ENCODE measurements at regions not wholly inside any gene's neighbourhood (a gene's known extent, or its start where the extent isn't known, plus 50 kb on each side); places are given as distances from the start of the nearest gene placed in this dataset.

DNA sequence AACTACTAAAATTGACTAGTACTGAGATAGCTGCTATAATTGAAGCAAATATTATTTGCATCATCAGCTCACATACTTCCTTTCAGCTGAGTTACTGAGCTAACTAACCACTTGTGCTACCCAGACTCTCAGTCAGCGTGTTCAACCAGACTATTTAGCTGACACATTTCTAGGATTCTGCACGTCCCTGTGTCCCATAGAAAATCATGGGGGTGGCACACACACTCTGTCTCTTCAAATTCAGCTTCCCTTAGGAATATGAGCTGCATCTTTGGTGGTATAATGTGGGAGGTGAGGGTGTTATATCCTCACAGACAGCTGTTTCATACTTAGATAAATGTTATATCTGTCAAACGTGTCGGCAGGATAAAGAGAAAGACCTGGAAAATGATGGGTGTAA, 424.0 kb downstream of the CDH2 start:
- no peak for DNase-seq (ENCODE audit: low spot score)

DNA sequence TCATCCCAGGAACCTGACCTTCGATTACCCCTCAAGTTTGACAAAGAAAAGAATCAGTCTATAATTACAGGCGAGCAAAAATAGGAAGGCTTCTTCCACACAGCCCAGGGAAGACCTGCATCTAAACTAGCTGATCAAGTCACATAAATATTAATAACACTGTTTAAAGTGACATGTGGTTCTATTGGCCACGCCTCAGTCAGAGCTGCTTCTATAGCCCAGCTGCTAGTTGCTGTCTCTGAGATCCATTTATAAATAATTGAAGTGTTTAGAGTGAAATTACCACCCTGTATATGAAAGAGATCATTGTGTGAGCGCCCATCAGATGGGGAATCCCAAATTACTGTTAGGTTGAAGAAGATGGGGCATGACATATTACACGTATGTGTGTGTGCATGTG, 426.0 kb downstream of the CDH2 start:
- no peak for DNase-seq (ENCODE audit: low spot score)

DNA sequence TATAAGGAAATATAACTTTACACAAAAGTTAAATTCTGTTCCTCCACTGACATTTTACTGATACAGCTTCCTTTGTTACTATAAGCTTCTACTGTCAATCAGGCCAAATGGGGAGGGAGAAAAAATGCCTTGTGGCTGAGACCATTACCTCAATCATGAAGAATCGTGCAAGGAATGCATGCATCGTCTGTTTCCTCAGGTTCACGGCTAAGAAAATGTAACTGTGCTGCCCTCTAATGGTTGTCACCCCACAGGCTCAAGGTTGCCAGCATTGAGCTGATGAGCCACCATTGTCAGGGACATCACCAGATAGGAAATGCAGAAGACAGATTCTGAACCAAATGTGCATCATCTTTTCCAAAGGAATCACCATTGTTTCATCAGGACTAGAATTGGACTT, 426.9 kb downstream of the CDH2 start:
- DNase-seq (ENCODE audit: low spot score) = no peak

DNA sequence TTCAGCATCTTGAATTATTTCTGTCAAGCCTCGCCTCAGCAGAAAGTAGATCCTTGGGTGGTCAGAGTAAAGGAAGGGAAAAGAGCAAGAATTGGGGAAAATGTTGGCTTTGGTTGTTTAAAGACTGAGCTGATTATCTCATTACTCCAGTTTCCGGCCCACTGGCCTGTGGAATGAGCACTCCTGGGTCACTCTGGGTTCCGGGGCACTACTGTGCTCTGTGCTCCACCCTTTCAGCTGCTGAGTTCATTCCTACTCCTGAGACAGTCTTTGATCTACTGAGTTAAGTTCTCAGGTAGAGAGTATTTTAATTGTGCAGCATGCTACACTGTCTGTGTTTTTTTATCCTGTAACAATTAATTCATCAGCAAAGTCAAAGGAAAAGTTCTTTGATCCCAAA, 427.7 kb downstream of the CDH2 start:
- no peak for DNase-seq (ENCODE audit: low spot score)

DNA sequence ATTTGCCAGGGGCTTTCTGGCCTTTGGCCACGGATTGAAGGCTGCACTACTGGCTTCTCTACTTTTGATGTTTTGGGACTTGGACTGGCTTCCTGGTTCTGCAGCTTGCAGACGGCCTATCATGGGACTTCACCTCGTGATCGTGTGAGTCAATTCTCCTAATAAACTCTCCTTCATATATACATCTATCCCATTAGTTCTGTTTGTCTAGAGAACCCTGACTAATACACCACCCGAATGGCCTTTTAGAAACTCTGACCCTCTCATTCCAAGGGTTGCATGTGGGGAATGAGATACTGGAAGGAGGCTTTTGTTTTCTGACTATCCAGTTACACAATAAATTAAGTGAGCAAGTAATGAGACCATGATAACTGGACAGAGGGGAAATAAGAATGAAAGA, 430.7 kb downstream of the CDH2 start:
- no peak for DNase-seq (ENCODE audit: low spot score)

DNA sequence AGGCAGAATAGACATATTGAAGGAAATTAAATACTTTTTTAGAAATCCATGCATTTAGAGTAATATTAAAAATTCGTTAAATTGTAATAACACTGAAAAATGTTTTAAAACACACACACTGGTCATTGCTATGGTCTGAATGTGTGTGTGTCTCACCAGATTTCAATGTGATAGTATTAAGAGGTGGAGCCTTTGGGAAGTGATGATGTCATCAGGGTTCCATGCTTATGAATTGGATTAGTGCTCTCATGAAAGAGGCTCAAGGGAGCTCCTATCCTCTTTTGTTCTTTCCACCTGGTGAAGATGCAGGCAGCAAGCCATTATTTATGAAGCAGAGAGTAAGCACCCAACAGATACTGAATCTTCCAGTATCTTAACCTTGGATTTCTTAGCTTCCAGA, 441.8 kb downstream of the CDH2 start:
- no peak for DNase-seq (ENCODE audit: low spot score)

DNA sequence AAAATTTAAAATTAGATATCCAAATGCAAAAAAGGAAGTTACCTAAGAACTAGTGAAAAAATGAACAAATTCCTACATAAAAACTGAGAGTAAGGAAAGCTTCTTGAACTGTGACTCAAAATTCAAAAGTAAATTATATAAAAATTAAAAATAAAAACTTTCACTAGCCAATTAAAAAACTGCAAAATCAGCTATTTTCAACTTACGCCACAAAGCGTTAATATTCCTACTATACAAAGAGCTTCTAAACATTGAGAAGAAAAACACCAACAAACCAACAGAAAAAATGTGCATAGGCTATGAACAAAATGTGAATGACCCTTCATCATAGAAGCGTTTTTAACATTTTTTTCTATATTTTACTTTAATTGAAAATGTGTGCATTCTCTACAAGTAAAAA, 445.7 kb downstream of the CDH2 start:
- no peak for DNase-seq (ENCODE audit: low spot score)

DNA sequence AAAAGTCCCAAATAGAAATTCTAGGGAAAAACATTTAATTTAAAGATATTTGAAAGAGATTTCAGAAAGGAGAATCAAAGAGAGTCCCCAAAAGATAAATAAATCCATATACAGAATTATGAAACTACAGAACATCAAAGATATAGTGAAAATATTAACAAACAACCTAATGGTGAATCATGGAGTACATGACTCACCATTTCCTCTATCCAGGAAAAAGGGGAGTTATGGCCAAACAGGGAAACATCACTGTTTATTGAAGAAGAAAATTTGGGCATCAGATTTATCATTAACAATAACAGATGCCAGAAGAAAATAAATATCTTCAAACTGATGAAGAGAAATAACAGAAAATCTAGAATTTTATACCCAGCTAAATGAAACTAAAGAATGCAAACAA, 448.3 kb downstream of the CDH2 start:
- no peak for DNase-seq (ENCODE audit: low spot score)

DNA sequence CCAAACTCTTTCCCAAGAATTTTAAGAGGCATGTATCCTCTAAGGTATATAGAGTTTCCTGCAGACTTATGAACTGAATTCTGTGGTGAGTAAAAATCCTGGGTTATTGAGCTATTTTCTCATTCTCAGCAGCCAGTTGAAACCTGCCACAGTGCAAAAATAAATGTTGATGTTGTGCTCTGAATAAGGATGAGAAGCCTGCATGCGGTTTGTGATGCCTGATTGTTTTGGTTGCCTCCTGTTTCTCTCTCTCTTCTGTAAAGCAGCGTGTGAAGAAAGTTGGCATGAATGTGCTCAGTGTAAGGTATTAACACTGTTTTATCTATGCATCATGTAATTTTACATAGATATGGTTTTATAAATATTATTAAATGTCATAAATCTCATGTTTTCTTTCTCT, 452.6 kb downstream of the CDH2 start:
- DNase-seq (ENCODE audit: low spot score) = no peak

DNA sequence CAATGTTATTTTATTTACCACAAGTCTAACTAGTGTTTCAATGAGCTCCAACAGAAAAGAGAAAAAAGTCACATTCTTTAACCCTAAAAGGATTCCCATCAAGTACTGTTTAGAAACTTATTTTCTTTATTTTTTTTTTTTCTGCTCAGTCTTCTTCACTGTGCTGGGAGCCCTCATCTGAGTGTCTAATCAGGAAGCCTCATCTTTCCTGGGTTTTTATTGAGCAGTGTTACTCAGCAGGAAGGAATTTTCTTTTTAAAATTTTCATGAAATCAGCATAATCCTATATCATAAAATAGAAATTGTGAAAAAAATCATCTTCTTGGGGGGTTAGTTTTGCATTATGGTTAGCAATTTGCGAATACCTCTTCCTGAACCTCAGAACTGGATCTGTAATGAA, 453.8 kb downstream of the CDH2 start:
- DNase-seq (ENCODE audit: low spot score) = no peak

DNA sequence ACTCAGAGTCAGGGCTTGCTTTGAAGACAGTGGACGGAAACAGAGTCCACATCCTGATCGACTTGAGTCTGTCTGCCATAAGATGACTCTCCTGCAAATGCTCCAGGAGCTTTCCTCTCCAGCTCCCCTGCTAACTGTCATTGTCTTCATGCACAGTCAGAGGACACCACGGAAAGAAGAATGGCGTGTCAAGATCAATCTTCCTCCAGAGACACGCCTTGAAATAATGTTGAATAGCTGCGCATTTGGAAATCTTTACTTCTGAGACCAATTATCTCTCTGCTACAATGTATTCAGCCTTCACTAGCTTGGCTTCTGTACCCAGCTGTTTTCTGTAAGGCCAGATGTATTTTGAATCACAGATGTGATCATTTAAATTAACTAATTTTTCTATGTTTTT, 457.2 kb downstream of the CDH2 start:
- no peak for DNase-seq (ENCODE audit: low spot score)

DNA sequence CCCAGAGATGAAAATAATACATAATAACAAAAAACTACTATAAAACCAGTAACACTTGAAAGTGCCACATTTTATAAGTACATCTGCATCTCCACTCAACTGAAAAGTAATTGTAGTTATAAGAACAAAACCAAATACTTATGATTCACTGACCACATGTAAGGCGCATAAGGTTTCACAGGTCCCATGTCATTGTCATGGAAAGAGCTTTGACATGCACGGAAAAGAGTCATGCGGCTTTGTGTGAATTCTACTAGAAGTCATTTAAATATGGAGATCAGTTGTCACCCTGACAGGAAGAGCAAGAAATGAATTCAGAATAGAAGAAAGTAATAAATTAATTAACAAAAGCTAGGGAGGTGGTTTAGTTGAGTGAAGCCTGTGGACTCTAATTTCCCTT, 459.1 kb downstream of the CDH2 start:
- no peak for DNase-seq (ENCODE audit: low spot score)

DNA sequence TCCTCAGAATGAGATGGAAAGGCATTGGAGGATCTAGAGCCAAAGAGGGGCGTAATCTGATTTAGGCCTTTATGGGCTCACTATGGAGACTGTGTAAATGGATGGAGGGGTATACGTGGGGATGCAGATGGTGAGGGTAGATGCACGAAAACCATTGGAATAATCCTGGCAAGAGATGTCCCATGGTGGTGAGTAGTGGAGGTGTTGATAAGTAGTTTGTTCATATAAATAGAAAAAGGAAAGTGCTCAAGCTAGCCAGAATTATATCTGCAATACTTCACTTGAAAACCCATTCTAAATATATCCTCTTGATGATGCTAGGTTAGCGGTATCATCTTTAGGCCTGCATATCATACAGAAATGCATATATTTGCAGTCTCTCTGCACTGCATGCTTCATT, 459.7 kb downstream of the CDH2 start:
- DNase-seq (ENCODE audit: low spot score) = no peak

DNA sequence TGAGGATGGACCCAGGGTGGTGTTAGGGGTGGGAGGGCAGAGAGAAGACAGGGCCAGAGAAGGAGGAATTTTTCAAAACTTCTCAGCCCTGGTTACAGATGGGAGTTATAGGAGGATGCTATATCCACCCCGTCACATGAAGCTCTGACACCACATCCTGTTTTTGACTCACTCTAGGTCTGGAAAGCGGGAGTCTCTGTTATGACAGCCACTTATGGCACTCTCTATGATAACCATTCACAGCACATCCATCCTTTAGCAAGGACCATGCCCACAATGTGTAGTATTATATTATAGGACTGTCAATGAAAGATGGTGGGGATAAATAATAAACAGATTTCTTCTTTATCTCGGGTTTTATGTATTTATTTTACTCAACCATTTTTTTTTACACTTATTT, 461.2 kb downstream of the CDH2 start:
- DNase-seq (ENCODE audit: low spot score) = no peak

DNA sequence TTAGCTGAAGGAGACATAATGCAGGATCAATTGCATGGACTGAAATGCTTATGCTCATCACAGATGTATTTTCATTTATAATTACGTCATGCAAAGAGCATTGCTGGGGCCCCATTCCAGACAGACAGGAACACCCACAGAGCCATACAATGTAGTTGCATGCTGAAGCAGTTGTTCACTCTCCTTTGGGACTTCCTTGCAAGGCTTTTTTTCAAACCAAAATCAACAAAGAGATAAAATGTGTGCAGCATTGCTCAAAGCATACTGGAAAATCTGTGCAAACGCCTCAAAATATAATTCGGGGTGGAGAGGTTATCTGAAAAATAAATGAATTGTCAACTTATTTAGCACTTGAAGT, 463.2 kb downstream of the CDH2 start:
- DNase-seq (ENCODE audit: low spot score) = no peak

DNA sequence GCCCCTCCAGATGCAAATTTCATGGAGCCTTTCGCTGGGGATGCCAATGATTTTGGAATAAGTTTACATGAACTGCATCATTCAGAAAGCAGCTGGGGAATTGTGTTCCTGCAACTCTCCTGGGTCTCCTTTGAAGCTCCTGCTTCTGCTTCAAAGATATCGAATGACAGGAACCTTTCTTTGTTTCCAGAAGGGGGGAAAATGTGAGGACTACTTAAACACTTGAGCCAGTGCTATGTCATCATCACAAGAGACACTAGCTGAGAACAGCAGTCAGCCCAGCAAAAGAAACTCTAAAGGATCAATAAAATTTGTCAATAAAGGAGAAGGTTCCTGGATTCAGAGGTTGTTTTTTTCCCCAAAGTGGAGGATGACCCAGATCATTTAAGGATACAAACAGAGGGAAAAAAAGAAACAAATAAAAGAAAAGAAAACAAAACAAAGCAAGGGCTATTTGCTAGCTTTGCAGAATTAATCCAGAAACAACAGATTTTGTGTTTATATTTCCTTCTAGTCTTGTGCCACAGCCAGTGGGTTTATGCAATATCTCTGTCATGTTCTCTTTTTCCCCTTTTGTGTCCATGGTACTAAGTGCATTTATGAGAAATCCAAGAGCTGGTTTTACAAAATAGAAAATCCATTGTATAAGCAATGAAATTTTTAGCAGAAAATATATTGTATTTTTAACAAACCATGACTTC, 463.7 kb downstream of the CDH2 start:
- no peak for DNase-seq (ENCODE audit: low spot score)

DNA sequence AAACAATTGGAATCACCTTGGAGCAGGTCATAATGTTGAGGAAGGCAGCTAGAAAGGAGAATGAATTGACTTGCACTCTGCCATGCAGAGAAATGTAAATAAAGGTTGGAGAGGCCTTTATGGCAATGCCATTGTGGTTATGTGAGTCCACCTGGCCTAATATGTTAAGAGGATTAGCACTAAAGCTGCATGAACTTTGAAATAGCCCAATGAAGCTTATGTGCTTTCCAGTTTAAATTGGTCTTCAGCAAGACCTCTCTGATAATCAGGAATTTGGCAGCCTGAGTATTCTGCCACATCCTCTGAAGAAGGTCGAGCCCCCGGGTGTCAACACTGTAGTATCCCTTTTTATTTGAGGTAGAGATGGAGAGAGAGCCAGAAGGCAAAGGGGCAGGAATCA, 464.9 kb downstream of the CDH2 start:
- DNase-seq (ENCODE audit: low spot score) = no peak

DNA sequence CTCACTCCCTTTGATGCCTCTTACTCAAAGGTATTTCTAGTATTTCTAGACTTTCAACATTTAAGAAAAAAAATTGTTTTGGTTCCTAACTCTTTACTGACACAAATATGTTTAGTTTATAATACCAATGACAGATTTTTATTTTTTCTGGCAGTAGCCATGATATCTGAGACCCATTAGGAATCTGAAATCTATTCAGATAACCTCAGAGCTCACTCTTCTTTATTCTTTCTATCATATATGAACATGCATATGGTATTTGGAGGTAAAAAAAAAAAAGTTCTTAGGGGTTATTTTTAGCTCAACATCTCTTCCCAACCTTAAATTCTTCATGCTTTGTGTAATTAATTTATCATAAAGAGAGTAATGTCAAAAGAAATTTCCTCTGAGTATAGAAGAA, 465.5 kb downstream of the CDH2 start:
- no peak for DNase-seq (ENCODE audit: low spot score)

DNA sequence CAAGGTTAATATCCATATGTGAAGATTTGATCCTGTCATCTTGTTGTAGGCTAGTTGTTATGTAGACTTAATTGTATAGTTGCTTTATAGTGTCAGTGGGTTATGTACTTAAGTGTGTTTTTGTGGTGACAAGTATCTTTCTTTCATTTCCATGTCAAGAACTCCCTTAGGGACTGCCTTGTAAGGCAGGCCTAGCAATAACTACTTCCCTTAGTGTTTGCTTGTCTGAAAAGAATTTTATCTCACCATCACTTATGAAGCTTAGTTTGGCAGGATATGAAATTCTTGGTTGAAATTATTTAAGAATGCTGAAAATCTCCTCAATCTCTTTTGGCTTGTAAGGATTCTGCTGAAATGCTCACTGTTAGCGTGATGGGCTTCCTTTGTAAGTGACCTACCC, 467.6 kb downstream of the CDH2 start:
- DNase-seq (ENCODE audit: low spot score) = no peak

DNA sequence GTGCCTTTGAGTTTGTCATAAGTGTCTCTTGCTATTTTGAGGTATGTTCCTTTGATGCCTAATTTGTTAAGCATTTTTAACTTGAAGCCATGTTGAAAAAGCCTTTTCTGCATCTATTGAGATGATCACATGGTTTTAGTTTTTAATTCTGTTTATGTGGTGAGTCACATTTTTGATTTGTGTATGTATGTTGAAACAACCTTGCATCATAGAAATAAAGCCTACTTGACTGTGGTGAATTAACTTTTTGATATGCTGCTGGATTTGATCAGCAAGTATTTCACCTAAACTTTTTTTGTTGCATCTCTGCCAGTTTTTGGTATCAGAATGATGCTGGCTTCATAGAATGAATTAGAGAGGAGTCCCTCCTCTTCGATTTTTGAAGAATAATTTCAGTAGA, 469.7 kb downstream of the CDH2 start:
- DNase-seq (ENCODE audit: low spot score) = no peak

DNA sequence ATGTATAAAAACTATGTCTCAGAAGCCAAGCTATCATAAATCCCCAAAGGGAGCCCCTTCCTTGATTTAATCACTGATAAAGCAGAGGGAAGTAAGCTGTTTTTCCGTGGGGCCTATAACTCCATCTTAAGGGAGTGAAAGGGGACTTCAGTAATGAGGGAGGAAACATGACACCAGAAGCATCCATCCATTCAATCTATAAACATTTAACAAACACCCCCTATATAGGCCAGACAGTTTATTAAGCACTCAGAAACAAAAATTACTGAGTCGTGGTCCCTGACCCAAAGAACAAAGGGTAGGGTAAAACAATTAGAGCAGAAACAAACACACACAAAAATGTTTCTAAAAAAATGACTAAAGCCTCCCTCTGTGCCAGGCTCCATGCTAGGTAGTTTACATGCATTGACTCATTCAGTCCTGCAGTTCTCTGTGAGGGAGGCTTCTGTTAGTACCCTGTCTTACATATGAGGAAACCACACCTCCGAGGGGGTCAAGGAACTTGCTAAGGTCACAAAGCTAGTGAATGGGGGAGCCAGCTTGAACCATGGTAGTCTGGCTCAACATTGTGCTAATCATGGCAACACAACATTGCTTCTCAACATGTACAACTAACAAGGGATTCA, 472.1 kb downstream of the CDH2 start:
- DNase-seq (ENCODE audit: low spot score) = no peak

DNA sequence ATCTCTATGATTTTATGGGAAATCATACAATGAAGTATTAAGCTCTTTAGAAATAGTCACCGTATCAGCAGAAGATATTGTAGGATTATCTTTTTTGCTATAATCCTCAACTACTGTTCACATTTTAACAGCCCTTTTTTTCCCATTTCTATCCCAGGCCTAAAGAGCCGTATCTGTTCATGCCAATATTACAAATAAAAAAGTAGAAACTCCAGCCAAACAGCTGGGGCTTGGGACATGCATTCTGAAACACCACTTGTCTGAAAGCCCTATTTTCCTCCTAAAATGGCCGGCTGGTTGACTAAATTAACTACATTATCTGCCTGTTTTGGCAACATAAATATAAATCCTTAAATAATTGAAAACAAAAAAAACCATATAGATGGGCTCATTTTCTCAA, 477.8 kb downstream of the CDH2 start:
- DNase-seq (ENCODE audit: low spot score) = no peak

DNA sequence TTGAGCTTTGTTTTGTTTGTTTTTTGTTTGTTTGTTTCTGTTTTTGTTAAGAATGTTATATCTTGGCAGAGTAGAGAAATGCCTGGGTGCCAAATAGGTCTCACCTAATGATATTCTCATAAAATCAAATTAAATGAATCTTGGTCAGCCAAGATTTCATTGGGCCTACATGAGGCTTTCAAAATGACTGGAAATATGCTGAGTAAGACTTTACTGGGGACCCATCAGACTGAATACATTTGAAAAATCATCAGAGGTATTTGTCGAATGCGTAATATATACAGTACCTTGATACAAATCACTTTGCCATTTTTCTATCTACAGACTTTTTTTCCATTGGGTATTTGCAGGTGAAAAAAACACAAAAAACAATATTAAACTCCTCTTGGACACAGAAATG, 480.8 kb downstream of the CDH2 start:
- DNase-seq (ENCODE audit: low spot score) = no peak

DNA sequence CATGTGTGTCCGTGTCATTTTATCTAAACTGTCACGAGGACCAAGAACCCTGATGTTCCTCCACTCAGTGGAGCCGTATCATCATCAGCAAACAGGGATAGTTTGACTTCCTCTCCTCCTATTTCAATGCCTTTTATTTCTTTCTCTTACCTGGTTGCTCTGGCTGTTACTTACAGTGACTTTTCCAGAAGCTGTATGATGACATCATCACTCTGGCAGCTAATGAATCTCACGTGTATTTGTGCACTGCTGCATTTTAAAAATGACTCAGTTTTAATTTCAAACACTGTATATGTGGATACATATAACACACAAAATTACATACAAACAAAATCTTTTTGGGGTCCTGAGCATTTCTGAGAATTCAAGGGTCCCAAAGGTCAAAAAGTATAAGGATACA, 481.4 kb downstream of the CDH2 start:
- DNase-seq (ENCODE audit: low spot score) = no peak

DNA sequence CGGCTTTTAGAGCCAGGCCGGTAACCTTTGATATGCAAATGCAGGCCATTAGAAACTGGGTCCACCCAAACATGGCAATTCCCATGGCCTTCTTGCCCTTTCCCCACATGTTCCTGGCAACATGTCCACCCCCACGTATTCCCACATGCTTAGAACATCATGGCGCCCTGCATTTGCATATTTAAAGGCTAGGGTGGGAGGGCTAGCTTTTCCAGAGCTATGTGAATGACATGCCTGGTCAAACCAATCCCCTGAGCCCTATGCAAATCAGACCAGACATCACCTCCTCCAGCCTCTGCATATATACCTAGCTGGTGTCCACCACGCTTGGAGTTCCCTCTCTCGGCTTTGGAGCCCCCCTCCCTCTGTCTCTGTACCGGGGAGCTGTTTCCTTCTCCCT, 481.9 kb downstream of the CDH2 start:
- no peak for DNase-seq (ENCODE audit: low spot score)

Data from CD4-positive, alpha-beta T cell treated with Interleukin-2 at 100 ng/mL for 4 hours (primary cell).